ENCODE measurements at regions not wholly inside any gene's neighbourhood (a gene's known extent, or its start where the extent isn't known, plus 50 kb on each side); places are given as distances from the start of the nearest gene placed in this dataset.

DNA sequence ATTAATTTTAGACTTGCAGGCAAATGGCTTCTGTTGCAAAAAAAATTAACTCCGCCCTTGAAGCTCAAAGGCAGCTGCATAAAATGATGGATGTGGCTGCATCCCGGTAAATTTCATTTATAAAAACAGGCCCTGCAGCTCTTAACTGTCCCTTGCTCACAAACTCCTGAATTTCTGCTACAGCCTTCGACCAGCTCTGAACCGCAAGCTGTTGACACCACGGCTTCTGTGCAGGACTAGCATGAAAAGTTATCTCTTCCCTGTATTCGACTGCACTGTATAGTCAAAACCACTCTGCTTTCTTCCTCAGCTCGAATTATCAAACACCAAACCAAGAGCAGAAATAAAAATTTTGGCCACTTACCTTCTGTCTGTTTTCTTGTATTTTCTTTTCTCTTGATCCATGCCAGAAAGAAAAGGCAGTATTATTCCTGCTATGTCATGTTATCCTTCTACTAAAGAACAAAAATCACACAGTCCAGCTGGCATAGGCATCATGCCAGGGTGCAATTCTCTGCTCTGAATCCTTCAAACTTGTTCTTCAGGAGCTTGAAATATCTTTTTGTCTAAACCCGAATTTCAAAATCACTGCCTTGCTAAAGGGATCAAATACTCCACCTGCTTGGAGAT lies 195.5 kb upstream of the NCAM2 start:
- TF ChIP-seq, protein P1, sequence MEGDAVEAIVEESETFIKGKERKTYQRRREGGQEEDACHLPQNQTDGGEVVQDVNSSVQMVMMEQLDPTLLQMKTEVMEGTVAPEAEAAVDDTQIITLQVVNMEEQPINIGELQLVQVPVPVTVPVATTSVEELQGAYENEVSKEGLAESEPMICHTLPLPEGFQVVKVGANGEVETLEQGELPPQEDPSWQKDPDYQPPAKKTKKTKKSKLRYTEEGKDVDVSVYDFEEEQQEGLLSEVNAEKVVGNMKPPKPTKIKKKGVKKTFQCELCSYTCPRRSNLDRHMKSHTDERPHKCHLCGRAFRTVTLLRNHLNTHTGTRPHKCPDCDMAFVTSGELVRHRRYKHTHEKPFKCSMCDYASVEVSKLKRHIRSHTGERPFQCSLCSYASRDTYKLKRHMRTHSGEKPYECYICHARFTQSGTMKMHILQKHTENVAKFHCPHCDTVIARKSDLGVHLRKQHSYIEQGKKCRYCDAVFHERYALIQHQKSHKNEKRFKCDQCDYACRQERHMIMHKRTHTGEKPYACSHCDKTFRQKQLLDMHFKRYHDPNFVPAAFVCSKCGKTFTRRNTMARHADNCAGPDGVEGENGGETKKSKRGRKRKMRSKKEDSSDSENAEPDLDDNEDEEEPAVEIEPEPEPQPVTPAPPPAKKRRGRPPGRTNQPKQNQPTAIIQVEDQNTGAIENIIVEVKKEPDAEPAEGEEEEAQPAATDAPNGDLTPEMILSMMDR (IDR thresholded peaks at IDR 0.05; ENCODE audit: low read depth, low read length) = no peak
- TF ChIP-seq POLR2A (IDR thresholded peaks at IDR 0.05; ENCODE audit: extremely low read depth, insufficient read length) (no peak), MYC (IDR thresholded peaks at IDR 0.05; ENCODE audit: low read depth, low read length) (no peak)
- TF ChIP-seq, protein P2, sequence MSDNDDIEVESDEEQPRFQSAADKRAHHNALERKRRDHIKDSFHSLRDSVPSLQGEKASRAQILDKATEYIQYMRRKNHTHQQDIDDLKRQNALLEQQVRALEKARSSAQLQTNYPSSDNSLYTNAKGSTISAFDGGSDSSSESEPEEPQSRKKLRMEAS (IDR thresholded peaks at IDR 0.05; ENCODE audit: low read depth, low read length) = no peak
